ENCODE measurements at regions not wholly inside any gene's neighbourhood (a gene's known extent, or its start where the extent isn't known, plus 50 kb on each side); places are given as distances from the start of the nearest gene placed in this dataset.

DNA sequence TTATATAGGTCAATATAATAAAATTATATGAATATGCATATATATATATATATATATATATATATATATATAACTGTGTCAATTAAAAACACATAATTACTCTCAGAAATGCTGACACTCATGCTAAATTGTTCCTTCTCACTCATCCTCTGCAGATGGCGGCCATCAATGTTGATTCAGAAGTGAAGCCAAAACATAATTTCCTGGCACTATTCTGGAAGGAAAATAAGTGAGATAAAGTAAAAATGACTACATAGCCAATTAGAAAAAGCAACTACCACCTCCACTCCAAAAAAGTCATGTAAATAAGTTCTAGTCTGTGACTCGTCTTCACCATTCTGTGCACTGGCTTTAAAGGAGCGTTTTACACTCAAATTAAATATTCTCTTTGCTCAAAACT lies 423.3 kb downstream of the EFNB2 start:
- Histone ChIP-seq H3K27ac (replicated peaks) (no peak overlapping the region), H3K4me3 (no peak overlapping the region), H3K4me1 (no peaks in the 10 kb centered on the region), H3K27me3 (ENCODE audit: low read depth) (no peaks in the 10 kb centered on the region), H3K9me3 (replicated peaks) (no peaks in the 10 kb centered on the region), H3K36me3 (no peaks in the 10 kb centered on the region)
- intact Hi-C loops (cut with micrococcal nuclease) = no loop called here
- DNase-seq = no peak
- no peak for TF ChIP-seq CTCF (IDR thresholded peaks at IDR 0.05; ENCODE audit: borderline replicate concordance)

GRCh38 chr13:106110241-106110855 lies 425.1 kb downstream of the EFNB2 start:
- H3K4me3 ChIP-seq = no peak overlapping the region
- intact Hi-C loops (cut with micrococcal nuclease) = no loop called here
- H3K27ac ChIP-seq (replicated peaks) = no peak overlapping the region
- no peaks in the 10 kb centered on the region for H3K9me3 ChIP-seq (replicated peaks)
- no peak for DNase-seq
- no peaks in the 10 kb centered on the region for H3K4me1 ChIP-seq
- no peaks in the 10 kb centered on the region for H3K27me3 ChIP-seq (ENCODE audit: low read depth)
- TF ChIP-seq CTCF (IDR thresholded peaks at IDR 0.05; ENCODE audit: borderline replicate concordance) = no peak
- no peaks in the 10 kb centered on the region for H3K36me3 ChIP-seq

DNA sequence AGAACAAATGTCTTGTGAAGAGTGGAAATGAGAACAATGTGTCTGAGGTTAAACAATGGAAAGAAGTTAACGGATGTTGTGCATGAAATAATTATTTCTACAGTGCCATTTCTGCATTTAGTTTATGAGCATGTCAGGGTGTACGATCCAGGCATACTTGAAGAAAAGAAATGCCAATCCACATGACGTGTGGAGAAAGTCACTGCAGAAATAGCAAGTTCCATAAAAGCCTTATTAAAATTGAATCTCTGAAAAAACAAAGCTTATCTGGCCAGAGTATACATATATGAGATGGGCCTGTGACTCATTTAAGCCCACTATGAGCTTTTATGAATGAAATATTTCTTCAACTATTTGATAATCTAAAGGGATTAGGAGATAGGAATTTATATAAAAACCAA lies 426.1 kb downstream of the EFNB2 start:
- Histone ChIP-seq H3K4me1 (no peaks in the 10 kb centered on the region), H3K36me3 (no peaks in the 10 kb centered on the region), H3K27me3 (ENCODE audit: low read depth) (no peaks in the 10 kb centered on the region), H3K27ac (replicated peaks) (no peak overlapping the region), H3K9me3 (replicated peaks) (no peaks in the 10 kb centered on the region), H3K4me3 (no peak overlapping the region)
- DNase-seq = no peak
- TF ChIP-seq CTCF (IDR thresholded peaks at IDR 0.05; ENCODE audit: borderline replicate concordance) = no peak
- intact Hi-C loops (cut with micrococcal nuclease) = loop anchor here (10.0 kb wide), 1 partner anchor 265 kb away; no protein-coding TSS in a partner anchor

- Histone ChIP-seq H3K36me3 (no peaks in the 10 kb centered on the region), H3K27ac (replicated peaks) (no peak overlapping the region), H3K4me1 (no peaks in the 10 kb centered on the region), H3K4me3 (no peak overlapping the region), H3K27me3 (ENCODE audit: low read depth) (no peaks in the 10 kb centered on the region), H3K9me3 (replicated peaks) (no peaks in the 10 kb centered on the region)
- no peak for TF ChIP-seq CTCF (IDR thresholded peaks at IDR 0.05; ENCODE audit: borderline replicate concordance)
- no peak for DNase-seq
- intact Hi-C loops (cut with micrococcal nuclease) = loop anchor here (10.0 kb wide), 1 partner anchor 264 kb away; no protein-coding TSS in a partner anchor
Measured at GRCh38 chr13:106108346-106108745, 427.1 kb downstream of the EFNB2 start.

DNA sequence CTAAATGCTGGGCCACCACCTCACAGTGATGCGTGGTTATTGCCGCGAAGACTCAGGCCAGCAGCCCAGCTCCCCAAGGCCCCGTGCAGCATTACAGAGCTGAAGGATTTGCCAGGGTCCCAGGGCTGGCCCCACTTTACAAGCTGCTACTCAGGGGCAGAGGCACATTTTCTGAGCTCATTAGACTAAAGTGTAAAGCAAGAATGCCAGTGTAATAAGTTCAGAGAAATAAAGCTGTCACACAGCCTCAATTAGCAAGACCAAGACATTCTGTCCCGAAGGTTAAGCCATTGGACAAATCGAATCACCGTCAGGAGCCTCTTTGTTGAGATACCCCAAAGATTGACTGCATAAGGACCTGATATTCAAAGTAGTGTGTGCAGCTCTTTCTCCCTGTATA lies 428.4 kb downstream of the EFNB2 start:
- Histone ChIP-seq H3K27me3 (ENCODE audit: low read depth) (no peaks in the 10 kb centered on the region), H3K36me3 (no peaks in the 10 kb centered on the region), H3K27ac (replicated peaks) (no peak overlapping the region), H3K9me3 (replicated peaks) (no peaks in the 10 kb centered on the region), H3K4me3 (no peak overlapping the region), H3K4me1 (no peaks in the 10 kb centered on the region)
- intact Hi-C loops (cut with micrococcal nuclease) = loop anchor here (10.0 kb wide), 1 partner anchor 262 kb away; no protein-coding TSS in a partner anchor
- no peak for TF ChIP-seq CTCF (IDR thresholded peaks at IDR 0.05; ENCODE audit: borderline replicate concordance)
- no peak for DNase-seq
